ENCODE measurements at regions not wholly inside any gene's neighbourhood (a gene's known extent, or its start where the extent isn't known, plus 50 kb on each side); places are given as distances from the start of the nearest gene placed in this dataset.
"Not testable (repeated sequence)": the region's sequence is repeated elsewhere in the genome, so short reads cannot be mapped to it uniquely, and the experiment has no call there.

- in situ Hi-C loops (cut with HindIII; ENCODE audit: low pct_ligation_motif_present, low pct_unique_long_range_greater_than_20kb, low sequenced_read_pairs) = no loop called here
- no peak for DNase-seq
Measured at GRCh38 chr2:150232871-150233270, 254.6 kb downstream of the RND3 start.

GRCh38 chr2:150232321-150232720 lies 255.1 kb downstream of the RND3 start:
- no peak for DNase-seq
- in situ Hi-C loops (cut with HindIII; ENCODE audit: low pct_ligation_motif_present, low pct_unique_long_range_greater_than_20kb, low sequenced_read_pairs) = no loop called here

DNA sequence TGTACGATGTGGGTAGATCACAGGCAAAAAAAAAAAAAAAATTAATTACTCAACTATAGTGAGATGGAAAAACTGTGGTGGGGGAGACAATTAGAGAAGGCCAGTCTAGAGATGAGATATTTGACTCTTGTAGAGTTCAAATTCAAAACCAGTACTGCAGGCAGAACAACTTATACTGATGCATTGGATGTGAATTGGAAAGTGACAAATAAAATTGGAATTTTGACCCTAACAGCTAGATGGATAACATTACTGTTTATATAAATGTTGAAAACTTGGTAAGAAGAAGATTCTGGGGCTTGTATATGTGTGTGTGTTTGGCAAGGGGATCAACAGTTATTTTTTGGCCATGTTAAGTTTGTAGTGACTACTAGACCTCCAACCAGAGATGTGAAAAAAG lies 256.9 kb downstream of the RND3 start:
- DNase-seq = no peak
- in situ Hi-C loops (cut with HindIII; ENCODE audit: low pct_ligation_motif_present, low pct_unique_long_range_greater_than_20kb, low sequenced_read_pairs) = no loop called here

DNA sequence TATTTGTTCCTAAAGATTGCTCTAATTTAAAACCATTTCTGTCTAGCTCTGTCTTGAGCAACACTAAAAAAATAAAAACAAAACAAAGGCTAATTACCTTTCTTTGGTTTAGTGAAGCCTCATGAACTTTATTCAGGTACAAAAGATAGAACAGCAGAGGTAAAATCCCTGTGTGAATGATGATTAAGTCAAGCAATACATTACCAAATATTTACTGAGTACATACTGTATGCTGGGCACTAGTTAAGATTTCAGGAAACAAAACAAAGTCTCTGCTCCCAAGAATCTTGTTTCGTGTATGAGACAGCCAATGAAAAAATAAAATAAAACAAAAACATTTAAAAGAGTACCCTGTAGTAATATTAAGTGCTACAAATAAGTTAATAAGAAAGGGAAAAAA lies 257.5 kb downstream of the RND3 start:
- in situ Hi-C loops (cut with HindIII; ENCODE audit: low pct_ligation_motif_present, low pct_unique_long_range_greater_than_20kb, low sequenced_read_pairs) = no loop called here
- no peak for DNase-seq

DNA sequence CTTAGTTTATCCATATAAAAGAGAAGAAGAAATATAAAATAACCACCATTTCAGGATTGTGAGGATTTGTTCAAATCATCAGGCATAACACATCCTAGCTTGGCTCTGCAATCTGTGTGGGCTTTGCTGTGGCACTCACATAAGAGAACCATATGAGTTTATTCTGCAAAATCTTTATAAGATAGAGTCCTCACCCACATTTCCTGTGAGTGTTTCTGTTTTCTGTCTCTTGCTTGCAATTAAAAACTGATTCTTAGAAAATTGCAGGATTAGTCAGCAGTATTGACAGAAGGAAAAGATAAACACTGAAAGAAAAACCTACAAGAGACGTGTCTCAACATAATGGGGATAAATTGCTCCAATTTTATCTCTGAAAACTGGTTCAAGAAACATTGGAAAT lies 258.5 kb downstream of the RND3 start:
- no peak for DNase-seq
- in situ Hi-C loops (cut with HindIII; ENCODE audit: low pct_ligation_motif_present, low pct_unique_long_range_greater_than_20kb, low sequenced_read_pairs) = no loop called here

- DNase-seq = no peak
- in situ Hi-C loops (cut with HindIII; ENCODE audit: low pct_ligation_motif_present, low pct_unique_long_range_greater_than_20kb, low sequenced_read_pairs) = no loop called here
Measured at GRCh38 chr2:150225030-150225429, 262.4 kb downstream of the RND3 start.

DNA sequence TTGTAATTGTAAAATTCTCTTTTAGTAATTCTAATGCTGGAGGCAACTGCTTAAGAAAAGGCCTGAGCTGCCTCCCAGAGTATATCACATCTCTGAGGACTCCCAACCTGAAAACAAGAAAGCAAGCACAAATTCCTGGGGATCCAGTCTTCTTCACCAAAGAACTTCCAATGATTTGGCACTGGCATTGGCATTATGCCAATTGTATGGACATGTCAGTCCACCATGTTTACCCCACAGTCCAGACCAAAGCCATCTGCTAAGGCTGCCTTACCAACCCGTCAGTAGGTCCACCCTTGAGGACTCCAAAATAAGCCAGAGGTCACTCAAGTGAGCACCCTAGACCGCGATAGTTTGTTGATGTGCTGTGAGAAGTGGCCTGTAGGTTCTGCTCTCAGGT lies 263.1 kb downstream of the RND3 start:
- no peak for DNase-seq
- in situ Hi-C loops (cut with HindIII; ENCODE audit: low pct_ligation_motif_present, low pct_unique_long_range_greater_than_20kb, low sequenced_read_pairs) = no loop called here

DNA sequence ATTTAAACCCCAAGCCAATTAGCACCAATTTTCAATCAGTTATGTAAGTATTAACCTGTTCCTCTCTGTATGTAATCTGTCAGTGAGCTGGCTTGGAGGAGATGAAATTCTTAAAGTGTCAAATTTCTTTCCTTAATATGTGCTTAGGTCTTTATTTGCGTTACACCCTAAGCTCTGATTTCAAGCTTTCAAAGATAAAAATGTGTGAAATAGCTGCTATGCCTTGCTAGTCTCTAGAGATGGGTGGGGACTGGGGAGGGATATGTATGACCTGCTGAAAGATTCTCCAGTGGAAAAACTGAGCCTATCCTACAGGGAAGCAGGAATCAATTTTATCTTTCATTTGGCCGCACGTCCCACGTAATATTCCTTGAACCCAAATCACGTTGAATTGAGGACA lies 264.5 kb downstream of the RND3 start:
- in situ Hi-C loops (cut with HindIII; ENCODE audit: low pct_ligation_motif_present, low pct_unique_long_range_greater_than_20kb, low sequenced_read_pairs) = no loop called here
- no peak for DNase-seq

GRCh38 chr2:150222379-150222778 lies 265.1 kb downstream of the RND3 start:
- DNase-seq = no peak
- in situ Hi-C loops (cut with HindIII; ENCODE audit: low pct_ligation_motif_present, low pct_unique_long_range_greater_than_20kb, low sequenced_read_pairs) = no loop called here

DNA sequence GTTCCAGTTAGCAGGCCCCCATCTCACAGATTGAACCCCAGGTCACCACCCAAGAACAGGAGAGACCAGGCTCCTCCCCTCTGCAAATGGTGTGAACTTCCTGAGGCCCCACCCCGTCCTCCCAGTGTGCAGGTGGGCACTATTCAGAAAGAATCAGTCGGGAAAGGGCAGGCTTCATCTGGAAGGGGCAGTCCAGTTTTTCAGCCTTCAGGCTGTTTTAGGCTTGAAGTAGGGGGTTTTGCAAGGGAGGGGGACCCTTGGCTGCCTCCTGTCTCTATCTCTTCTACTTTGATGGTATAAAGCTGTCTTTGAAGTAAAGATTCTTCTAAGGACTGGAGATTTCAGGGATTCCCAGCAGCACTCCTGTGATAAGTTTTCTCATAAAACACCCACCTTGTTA lies 267.6 kb downstream of the RND3 start:
- in situ Hi-C loops (cut with HindIII; ENCODE audit: low pct_ligation_motif_present, low pct_unique_long_range_greater_than_20kb, low sequenced_read_pairs) = no loop called here
- DNase-seq = no peak

DNA sequence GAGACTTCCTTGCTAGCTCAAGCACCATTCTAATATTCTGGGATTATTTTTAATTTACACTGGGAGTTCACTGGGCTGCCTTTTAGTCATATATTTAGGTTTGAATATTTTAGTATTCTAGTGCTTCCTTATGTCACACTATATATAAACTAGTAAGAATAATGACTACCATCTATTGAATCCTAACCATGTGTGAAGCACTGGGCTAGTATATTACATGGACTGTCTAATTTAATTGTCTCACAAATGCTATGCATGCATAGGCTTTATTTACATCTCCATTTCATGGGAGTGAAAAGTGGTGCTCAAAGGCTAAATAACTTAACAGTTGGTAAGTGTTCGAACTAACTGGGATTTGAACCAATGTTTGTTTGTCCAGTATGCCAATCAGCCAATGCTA lies 272.4 kb downstream of the RND3 start:
- no peak for DNase-seq
- in situ Hi-C loops (cut with HindIII; ENCODE audit: low pct_ligation_motif_present, low pct_unique_long_range_greater_than_20kb, low sequenced_read_pairs) = no loop called here

DNA sequence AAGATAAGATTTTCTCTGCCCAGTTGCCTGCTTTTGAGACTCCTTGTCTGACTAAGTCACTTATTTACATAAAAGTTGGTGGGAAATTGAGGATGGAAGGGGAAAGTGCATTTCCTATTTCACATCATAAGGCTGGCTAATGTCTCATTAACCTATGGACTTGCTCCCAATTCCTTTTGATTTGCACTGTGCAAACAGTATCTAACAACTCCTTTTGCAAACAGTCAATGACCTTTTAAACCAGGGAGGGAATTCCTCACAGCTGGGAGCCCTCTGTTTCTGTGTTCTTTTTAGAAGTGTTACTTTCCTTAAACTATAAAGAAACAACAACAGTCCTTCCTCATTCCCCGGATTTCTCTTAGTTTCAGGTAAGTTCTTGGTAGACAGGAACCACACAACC lies 272.8 kb downstream of the RND3 start:
- in situ Hi-C loops (cut with HindIII; ENCODE audit: low pct_ligation_motif_present, low pct_unique_long_range_greater_than_20kb, low sequenced_read_pairs) = no loop called here
- no peak for DNase-seq

DNA sequence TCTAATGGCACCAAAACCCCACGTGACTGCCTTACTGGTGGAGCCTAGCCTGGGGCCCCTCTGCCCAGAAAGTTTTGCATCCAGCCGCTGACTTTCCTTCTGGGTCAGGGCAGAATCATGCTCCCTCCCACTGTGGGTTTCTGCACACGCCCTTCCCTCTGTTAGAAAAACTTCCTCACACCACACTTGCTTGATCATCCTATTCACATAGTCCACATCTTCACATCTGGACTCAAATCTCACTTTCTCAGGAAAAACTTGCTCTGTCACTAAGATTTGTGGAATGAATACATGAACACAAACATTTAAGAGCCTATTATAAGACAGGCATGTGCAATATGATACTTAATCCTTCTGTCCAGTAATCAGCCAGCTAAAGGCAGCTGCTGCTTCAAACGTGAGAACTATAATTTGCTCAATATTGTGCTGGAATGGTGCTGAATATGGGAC lies 274.7 kb downstream of the RND3 start:
- in situ Hi-C loops (cut with HindIII; ENCODE audit: low pct_ligation_motif_present, low pct_unique_long_range_greater_than_20kb, low sequenced_read_pairs) = no loop called here
- DNase-seq = no peak

DNA sequence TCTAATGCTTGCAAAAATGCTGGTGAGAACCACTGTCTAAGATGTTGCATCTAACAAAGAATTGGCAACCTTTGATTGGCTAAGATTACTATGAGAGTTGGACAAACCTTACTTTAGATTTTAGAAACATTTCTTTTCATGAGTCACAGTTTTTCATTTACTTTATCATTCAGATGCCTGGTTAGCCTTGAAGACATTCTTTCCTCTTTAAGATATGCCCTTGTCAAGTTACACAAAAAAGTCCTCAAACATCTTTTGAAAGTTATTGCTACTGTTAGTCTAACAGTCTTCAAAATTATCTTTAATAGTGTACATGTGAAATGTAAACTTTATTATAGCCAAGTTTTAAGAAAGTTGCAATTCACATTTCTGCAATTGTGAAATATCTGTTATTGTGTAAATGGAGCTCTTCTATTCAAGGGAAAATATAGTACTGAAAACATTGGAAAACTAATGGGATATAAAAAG lies 276.3 kb downstream of the RND3 start:
- DNase-seq = no peak
- in situ Hi-C loops (cut with HindIII; ENCODE audit: low pct_ligation_motif_present, low pct_unique_long_range_greater_than_20kb, low sequenced_read_pairs) = no loop called here

GRCh38 chr2:150209746-150210145 lies 277.7 kb downstream of the RND3 start:
- no peak for DNase-seq
- in situ Hi-C loops (cut with HindIII; ENCODE audit: low pct_ligation_motif_present, low pct_unique_long_range_greater_than_20kb, low sequenced_read_pairs) = no loop called here

DNA sequence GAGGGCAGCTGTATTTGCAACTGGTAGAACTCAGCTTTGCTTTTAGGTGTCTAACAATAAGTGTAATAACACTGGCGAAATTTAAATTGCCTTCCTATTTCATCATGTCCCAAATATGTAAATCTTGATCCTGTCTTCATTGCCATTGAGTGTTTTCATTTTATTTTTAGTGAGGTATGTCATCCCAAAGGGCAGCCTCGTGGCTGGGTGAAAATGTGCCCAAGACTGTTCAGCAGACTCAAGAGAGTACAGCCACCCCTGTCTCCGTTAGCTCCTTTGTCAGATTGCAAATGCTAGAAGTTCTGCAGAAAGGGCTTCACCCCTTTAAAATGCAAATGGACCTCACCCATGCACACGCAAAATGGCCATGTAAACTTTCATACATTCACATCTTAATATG lies 278.8 kb downstream of the RND3 start:
- DNase-seq = no peak
- in situ Hi-C loops (cut with HindIII; ENCODE audit: low pct_ligation_motif_present, low pct_unique_long_range_greater_than_20kb, low sequenced_read_pairs) = no loop called here

- in situ Hi-C loops (cut with HindIII; ENCODE audit: low pct_ligation_motif_present, low pct_unique_long_range_greater_than_20kb, low sequenced_read_pairs) = no loop called here
- no peak for DNase-seq
Measured at GRCh38 chr2:150207979-150208378, 279.5 kb downstream of the RND3 start.

GRCh38 chr2:150204451-150204850 lies 283.0 kb downstream of the RND3 start:
- DNase-seq = no peak
- in situ Hi-C loops (cut with HindIII; ENCODE audit: low pct_ligation_motif_present, low pct_unique_long_range_greater_than_20kb, low sequenced_read_pairs) = no loop called here

DNA sequence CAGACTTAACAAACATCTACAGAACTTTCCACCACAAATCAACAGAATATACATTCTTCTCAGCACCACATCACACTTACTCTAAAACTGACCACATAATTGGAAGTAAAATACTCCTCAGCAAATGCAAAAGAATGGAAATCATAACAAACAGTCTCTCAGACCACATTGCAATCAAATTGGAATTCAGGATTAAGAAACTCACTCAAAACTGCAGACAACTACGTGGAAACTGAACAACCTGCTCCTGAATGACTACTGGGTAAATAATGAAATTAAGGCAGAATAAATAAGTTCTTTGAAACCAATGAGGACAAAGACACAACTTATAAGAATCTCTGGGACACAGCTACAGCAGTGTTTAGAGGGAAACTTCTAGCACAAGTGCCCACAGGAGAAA lies 292.7 kb downstream of the RND3 start:
- in situ Hi-C loops (cut with HindIII; ENCODE audit: low pct_ligation_motif_present, low pct_unique_long_range_greater_than_20kb, low sequenced_read_pairs); DNase-seq: not testable (repeated sequence)

DNA sequence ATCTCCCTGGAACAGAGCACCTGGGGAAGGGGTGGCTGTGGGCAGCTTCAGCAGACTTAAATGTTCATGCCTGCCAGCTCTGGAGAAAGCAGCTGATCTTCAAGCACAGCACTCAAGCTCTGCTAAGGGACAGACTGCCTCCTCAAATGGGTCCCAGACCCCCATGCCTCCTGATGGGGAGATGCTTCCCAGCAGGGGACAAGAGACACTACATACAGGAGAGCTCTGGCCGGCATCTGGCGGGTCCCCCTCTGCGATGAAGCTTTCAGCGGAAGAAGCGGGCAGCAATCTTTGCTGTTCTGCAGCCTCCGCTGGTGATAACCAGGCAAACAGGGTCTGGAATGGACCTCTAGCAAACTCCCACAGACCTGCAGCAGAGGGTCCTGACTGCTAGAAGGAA lies 294.8 kb downstream of the RND3 start:
- in situ Hi-C loops (cut with HindIII; ENCODE audit: low pct_ligation_motif_present, low pct_unique_long_range_greater_than_20kb, low sequenced_read_pairs) = no loop called here
- DNase-seq = no peak

- in situ Hi-C loops (cut with HindIII; ENCODE audit: low pct_ligation_motif_present, low pct_unique_long_range_greater_than_20kb, low sequenced_read_pairs) = no loop called here
- DNase-seq = peak; percentile 78
Measured at GRCh38 chr2:150191349-150191748, 296.1 kb downstream of the RND3 start.

All from ACHN (cell line).